GM12892 (cell line): ENCODE measurements at regions not wholly inside any gene's neighbourhood (a gene's known extent, or its start where the extent isn't known, plus 50 kb on each side); places are given as distances from the start of the nearest gene placed in this dataset.

ENCODE experiments used
- POLR2A ChIP-seq: IDR thresholded peaks from 2 replicates; pipeline ENCODE4 v1.6.1; 2011; ENCODE audit warnings: low read depth, low read length, control low read depth
- POLR2AphosphoS5 ChIP-seq: IDR thresholded peaks from 2 replicates; pipeline ENCODE4 v1.6.1; 2011; ENCODE audit warnings: low read depth, low read length, control low read depth

- TF ChIP-seq POLR2AphosphoS5 (no peak), POLR2A (no peak)
These were observed 154.5 kb downstream of the GASK1B start for GRCh38 chr4:158018221-158018830.
